ENCODE measurements at regions not wholly inside any gene's neighbourhood (a gene's known extent, or its start where the extent isn't known, plus 50 kb on each side); places are given as distances from the start of the nearest gene placed in this dataset.

GRCh38 chr3:59262076-59262498, 212.3 kb upstream of the CFAP20DC start:
- TF ChIP-seq EZH2 (IDR thresholded peaks at IDR 0.05) (no peak), POLR2AphosphoS5 (IDR thresholded peaks at IDR 0.05; ENCODE audit: borderline replicate concordance, low read depth, low read length) (no peak)
